ENCODE measurements at regions not wholly inside any gene's neighbourhood (a gene's known extent, or its start where the extent isn't known, plus 50 kb on each side); places are given as distances from the start of the nearest gene placed in this dataset.

- H3K4me2 ChIP-seq (replicated peaks; ENCODE audit: extremely low read depth, low read length, poor library complexity, severe bottlenecking) = no peak overlapping the region
- H3K4me3 Mint-ChIP-seq = no peak overlapping the region
- peaks cover 0 to 18% of the 10 kb centered on the region in 2 donors for H3K27me3 ChIP-seq (ENCODE audit: control insufficient read depth in 2 of 2, insufficient read depth in 2 of 2, low read length in 2 of 2)
- H4K20me1 ChIP-seq (ENCODE audit: insufficient read depth, low read length) = no peaks in the 10 kb centered on the region
- no CpG with 5 or more reads among the region's 1 CpG for WGBS (ENCODE audit: insufficient coverage)
- no peaks in the 10 kb centered on the region for H3K4me1 Mint-ChIP-seq
- no peak for DNase-seq
- H3K36me3 Mint-ChIP-seq = no peaks in the 10 kb centered on the region
- H2AFZ ChIP-seq (ENCODE audit: insufficient read depth, low read depth, low read length, poor library complexity, severe bottlenecking) = no peak overlapping the region
- TF ChIP-seq, protein P1, sequence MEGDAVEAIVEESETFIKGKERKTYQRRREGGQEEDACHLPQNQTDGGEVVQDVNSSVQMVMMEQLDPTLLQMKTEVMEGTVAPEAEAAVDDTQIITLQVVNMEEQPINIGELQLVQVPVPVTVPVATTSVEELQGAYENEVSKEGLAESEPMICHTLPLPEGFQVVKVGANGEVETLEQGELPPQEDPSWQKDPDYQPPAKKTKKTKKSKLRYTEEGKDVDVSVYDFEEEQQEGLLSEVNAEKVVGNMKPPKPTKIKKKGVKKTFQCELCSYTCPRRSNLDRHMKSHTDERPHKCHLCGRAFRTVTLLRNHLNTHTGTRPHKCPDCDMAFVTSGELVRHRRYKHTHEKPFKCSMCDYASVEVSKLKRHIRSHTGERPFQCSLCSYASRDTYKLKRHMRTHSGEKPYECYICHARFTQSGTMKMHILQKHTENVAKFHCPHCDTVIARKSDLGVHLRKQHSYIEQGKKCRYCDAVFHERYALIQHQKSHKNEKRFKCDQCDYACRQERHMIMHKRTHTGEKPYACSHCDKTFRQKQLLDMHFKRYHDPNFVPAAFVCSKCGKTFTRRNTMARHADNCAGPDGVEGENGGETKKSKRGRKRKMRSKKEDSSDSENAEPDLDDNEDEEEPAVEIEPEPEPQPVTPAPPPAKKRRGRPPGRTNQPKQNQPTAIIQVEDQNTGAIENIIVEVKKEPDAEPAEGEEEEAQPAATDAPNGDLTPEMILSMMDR (IDR thresholded peaks at IDR 0.05) = no peak
- no peak overlapping the region for H3K4me3 ChIP-seq (replicated peaks in 1 of 3; ENCODE audit: low read depth in 2 of 3, low read length in 3 of 3)
- H3K27me3 Mint-ChIP-seq (ENCODE audit: low read depth in 3 of 3) = peaks cover 17 to 39% (median 25%) of the 10 kb centered on the region in 3 donors
- H3K9me3 ChIP-seq (replicated peaks in 1 of 2; ENCODE audit: control insufficient read depth in 1 of 2, insufficient read depth in 1 of 2, low read length in 2 of 2) = no peaks in the 10 kb centered on the region
- H3K9me3 Mint-ChIP-seq = peaks cover 0 to 2% (median 0%) of the 10 kb centered on the region in 7 donors
- H3K9ac ChIP-seq (ENCODE audit: insufficient read depth, low read length, poor library complexity, severe bottlenecking) = no peak overlapping the region
- H3K79me2 ChIP-seq (ENCODE audit: insufficient read depth, low read length) = no peaks in the 10 kb centered on the region
- no peak overlapping the region for H3K27ac ChIP-seq (ENCODE audit: low read depth in 1 of 2, low read length in 2 of 2)
- H3K4me1 ChIP-seq (ENCODE audit: control insufficient read depth in 1 of 2, insufficient read depth in 2 of 2, low read length in 2 of 2) = no peaks in the 10 kb centered on the region
- no peaks in the 10 kb centered on the region for H3K36me3 ChIP-seq (replicated peaks in 1 of 2; ENCODE audit: control insufficient read depth in 1 of 2, insufficient read depth in 2 of 2, low read length in 2 of 2)
- intact Hi-C loops (cut with micrococcal nuclease) = no loop called here
- no peak overlapping the region for H3K27ac Mint-ChIP-seq
Measured at GRCh38 chr6:165858586-165858985, 195.5 kb upstream of the PDE10A start.

DNA sequence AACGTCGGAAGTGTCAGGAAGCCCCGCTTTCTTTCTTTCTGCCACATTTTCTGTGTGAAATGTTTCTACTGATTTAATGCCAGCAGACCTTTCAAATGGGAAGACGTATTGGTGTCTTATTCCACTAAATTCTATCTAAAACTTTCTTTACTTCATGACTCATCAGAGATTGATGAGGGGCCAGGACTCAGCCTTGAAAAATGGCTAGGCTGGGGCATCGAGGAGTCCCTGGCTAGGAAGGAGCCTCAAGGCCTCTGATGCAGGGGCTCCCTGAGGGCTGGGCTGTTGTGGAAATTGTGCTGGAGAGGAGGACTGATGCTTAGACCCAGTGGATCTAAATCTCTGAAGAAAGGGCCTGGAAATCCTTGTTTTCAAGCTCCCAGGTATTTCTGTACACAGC, 192.8 kb upstream of the PDE10A start:
- H3K9me3 Mint-ChIP-seq = peaks cover 0 to 2% (median 0%) of the 10 kb centered on the region in 7 donors
- Histone ChIP-seq H3K4me2 (replicated peaks; ENCODE audit: extremely low read depth, low read length, poor library complexity, severe bottlenecking) (no peak overlapping the region), H3K9me3 (replicated peaks in 1 of 2; ENCODE audit: control insufficient read depth in 1 of 2, insufficient read depth in 1 of 2, low read length in 2 of 2) (no peaks in the 10 kb centered on the region), H3K27me3 (ENCODE audit: control insufficient read depth in 2 of 2, insufficient read depth in 2 of 2, low read length in 2 of 2) (peaks cover 2 to 35% of the 10 kb centered on the region in 2 donors), H3K36me3 (replicated peaks in 1 of 2; ENCODE audit: control insufficient read depth in 1 of 2, insufficient read depth in 2 of 2, low read length in 2 of 2) (no peaks in the 10 kb centered on the region), H3K9ac (ENCODE audit: insufficient read depth, low read length, poor library complexity, severe bottlenecking) (no peak overlapping the region), H2AFZ (ENCODE audit: insufficient read depth, low read depth, low read length, poor library complexity, severe bottlenecking) (no peak overlapping the region), H3K4me1 (ENCODE audit: control insufficient read depth in 1 of 2, insufficient read depth in 2 of 2, low read length in 2 of 2) (no peaks in the 10 kb centered on the region), H3K79me2 (ENCODE audit: insufficient read depth, low read length) (no peaks in the 10 kb centered on the region), H4K20me1 (ENCODE audit: insufficient read depth, low read length) (no peaks in the 10 kb centered on the region), H3K27ac (ENCODE audit: low read depth in 1 of 2, low read length in 2 of 2) (no peak overlapping the region), H3K4me3 (replicated peaks in 1 of 3; ENCODE audit: low read depth in 2 of 3, low read length in 3 of 3) (no peak overlapping the region)
- intact Hi-C loops (cut with micrococcal nuclease) = no loop called here
- peaks cover 26 to 50% (median 29%) of the 10 kb centered on the region in 3 donors for H3K27me3 Mint-ChIP-seq (ENCODE audit: low read depth in 3 of 3)
- peak overlapping the region in 1 of 2 donors; percentile 62 for H3K4me3 Mint-ChIP-seq
- TF ChIP-seq, protein P1 (IDR thresholded peaks at IDR 0.05) = no peak
- 97% methylated on average over 3 of the region's 5 CpGs for WGBS (ENCODE audit: insufficient coverage)
- no peak overlapping the region for H3K27ac Mint-ChIP-seq
- H3K4me1 Mint-ChIP-seq = no peaks in the 10 kb centered on the region
- no peak for DNase-seq
- H3K36me3 Mint-ChIP-seq = no peaks in the 10 kb centered on the region
